ENCODE measurements at regions not wholly inside any gene's neighbourhood (a gene's known extent, or its start where the extent isn't known, plus 50 kb on each side); places are given as distances from the start of the nearest gene placed in this dataset.

DNA sequence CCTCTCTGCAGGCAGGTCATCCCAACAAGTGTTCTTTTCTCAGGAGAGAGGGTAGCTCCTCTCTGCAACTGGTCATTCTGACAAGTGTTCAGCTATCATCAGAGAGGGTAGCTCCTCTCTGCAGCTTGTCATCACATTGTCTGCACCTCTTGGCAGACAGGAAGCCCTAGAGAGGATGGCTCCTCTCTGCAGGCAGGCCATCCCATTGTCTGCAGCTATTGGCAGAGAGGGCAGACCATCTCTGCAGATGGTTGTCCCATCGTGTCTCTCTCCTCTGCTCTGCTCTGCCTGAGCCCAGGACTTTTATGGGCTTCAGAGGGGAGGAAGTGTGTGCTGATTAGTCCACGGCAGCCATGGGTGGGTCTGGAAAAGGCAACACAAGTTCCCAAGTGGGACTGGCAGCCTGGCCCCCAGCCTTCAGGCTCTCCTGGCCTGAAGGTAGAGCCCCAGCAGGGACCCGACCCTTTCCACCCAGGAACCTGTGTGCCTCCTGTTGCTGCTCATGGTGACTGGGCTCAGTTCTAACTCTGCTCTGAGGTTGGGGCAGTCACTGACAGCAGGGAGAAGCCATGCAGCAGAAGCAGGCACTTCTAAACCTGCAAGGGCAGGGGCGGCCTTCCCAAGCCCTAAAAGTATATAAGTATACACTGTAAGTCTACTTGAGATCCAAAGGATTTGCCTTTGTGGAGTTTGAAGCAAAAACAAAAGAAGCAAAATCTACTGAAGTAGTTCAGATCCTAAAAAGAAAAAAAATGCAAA, 637.9 kb downstream of the PLOD2 start:
- no peak overlapping the region for H3K4me3 ChIP-seq (ENCODE audit: control insufficient read depth in 2 of 3, extremely low read depth in 1 of 3, insufficient read depth in 2 of 3, low read depth in 1 of 3, low read length in 3 of 3)
- DNase-seq (ENCODE audit: low read depth, low spot score) (no peak), FAIRE-seq (no peak)
- no peaks in the 10 kb centered on the region for H3K79me2 ChIP-seq (ENCODE audit: control insufficient read depth, insufficient read depth, low read length)
- no peak overlapping the region for H3K9ac ChIP-seq (ENCODE audit: control insufficient read depth, extremely low read depth, insufficient read depth, low read length)
- TF ChIP-seq EZH2 (IDR thresholded peaks at IDR 0.05; ENCODE audit: low read length) = no peak
- TF ChIP-seq, protein P1, sequence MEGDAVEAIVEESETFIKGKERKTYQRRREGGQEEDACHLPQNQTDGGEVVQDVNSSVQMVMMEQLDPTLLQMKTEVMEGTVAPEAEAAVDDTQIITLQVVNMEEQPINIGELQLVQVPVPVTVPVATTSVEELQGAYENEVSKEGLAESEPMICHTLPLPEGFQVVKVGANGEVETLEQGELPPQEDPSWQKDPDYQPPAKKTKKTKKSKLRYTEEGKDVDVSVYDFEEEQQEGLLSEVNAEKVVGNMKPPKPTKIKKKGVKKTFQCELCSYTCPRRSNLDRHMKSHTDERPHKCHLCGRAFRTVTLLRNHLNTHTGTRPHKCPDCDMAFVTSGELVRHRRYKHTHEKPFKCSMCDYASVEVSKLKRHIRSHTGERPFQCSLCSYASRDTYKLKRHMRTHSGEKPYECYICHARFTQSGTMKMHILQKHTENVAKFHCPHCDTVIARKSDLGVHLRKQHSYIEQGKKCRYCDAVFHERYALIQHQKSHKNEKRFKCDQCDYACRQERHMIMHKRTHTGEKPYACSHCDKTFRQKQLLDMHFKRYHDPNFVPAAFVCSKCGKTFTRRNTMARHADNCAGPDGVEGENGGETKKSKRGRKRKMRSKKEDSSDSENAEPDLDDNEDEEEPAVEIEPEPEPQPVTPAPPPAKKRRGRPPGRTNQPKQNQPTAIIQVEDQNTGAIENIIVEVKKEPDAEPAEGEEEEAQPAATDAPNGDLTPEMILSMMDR (optimal IDR thresholded peaks at IDR 0.05 in 1 of 3, IDR thresholded peaks at IDR 0.05 in 1 of 3, conservative IDR thresholded peaks at IDR 0.05 in 1 of 3; ENCODE audit: extremely low read depth in 1 of 3, insufficient read depth in 2 of 3, low read length in 3 of 3) = no peak
- no peaks in the 10 kb centered on the region for H3K9me1 ChIP-seq (ENCODE audit: control insufficient read depth, extremely low read depth, insufficient read depth, low read length)
- H3K4me2 ChIP-seq (ENCODE audit: control insufficient read depth, extremely low read depth, insufficient read depth, low read depth, low read length) = no peak overlapping the region
- no peaks in the 10 kb centered on the region for H3K27me3 ChIP-seq (ENCODE audit: control insufficient read depth, extremely low read depth, insufficient read depth, low read length)
- H2AFZ ChIP-seq (ENCODE audit: control insufficient read depth, low read length) = no peak overlapping the region
- no peaks in the 10 kb centered on the region for H3K9me3 ChIP-seq (ENCODE audit: control insufficient read depth, low read depth, low read length)
- H3K36me3 ChIP-seq (ENCODE audit: control insufficient read depth in 2 of 2, extremely low read depth in 1 of 2, insufficient read depth in 2 of 2, low read length in 2 of 2) = no peaks in the 10 kb centered on the region
- dilution Hi-C loops (cut with MboI; ENCODE audit: extremely low pct_ligation_motif_present, low sequenced_read_pairs) = no loop called here
- no peaks in the 10 kb centered on the region for H4K20me1 ChIP-seq (ENCODE audit: control insufficient read depth, extremely low read depth, insufficient read depth, low read length)
- no peak overlapping the region for H3K27ac ChIP-seq (ENCODE audit: control insufficient read depth, insufficient read depth, low read length)
- H3K4me1 ChIP-seq (ENCODE audit: control insufficient read depth, extremely low read depth, insufficient read depth, low read length) = no peaks in the 10 kb centered on the region

DNA sequence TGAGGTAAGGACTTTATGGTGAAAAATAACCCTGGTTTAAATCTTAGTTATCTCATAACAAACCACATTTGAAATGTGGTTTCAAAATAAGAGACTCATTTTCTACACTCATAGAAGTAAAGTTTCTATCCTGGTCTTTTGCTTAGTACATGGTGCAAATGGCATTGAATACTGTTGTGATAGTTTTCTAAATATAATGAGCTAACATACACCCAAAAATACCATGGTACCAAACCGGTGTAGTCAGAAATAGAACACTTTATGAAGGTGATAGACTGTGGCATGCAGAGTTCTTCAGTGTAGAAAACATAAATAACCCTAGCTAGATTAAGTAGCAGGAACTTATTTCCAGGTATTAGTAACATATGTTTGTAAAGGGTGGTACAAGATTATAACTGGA, 629.4 kb downstream of the PLOD2 start:
- H3K4me3 ChIP-seq (ENCODE audit: control insufficient read depth in 2 of 3, extremely low read depth in 1 of 3, insufficient read depth in 2 of 3, low read depth in 1 of 3, low read length in 3 of 3) = no peak overlapping the region
- H3K4me1 ChIP-seq (ENCODE audit: control insufficient read depth, extremely low read depth, insufficient read depth, low read length) = no peaks in the 10 kb centered on the region
- H3K27ac ChIP-seq (ENCODE audit: control insufficient read depth, insufficient read depth, low read length) = no peak overlapping the region
- DNase-seq (ENCODE audit: low read depth, low spot score) = no peak
- H3K36me3 ChIP-seq (ENCODE audit: control insufficient read depth in 2 of 2, extremely low read depth in 1 of 2, insufficient read depth in 2 of 2, low read length in 2 of 2) = no peaks in the 10 kb centered on the region
- no peaks in the 10 kb centered on the region for H3K9me3 ChIP-seq (ENCODE audit: control insufficient read depth, low read depth, low read length)
- H4K20me1 ChIP-seq (ENCODE audit: control insufficient read depth, extremely low read depth, insufficient read depth, low read length) = no peaks in the 10 kb centered on the region
- no peak overlapping the region for H3K4me2 ChIP-seq (ENCODE audit: control insufficient read depth, extremely low read depth, insufficient read depth, low read depth, low read length)
- H2AFZ ChIP-seq (ENCODE audit: control insufficient read depth, low read length) = no peak overlapping the region
- TF ChIP-seq, protein P1 (optimal IDR thresholded peaks at IDR 0.05 in 1 of 3, IDR thresholded peaks at IDR 0.05 in 1 of 3, conservative IDR thresholded peaks at IDR 0.05 in 1 of 3; ENCODE audit: extremely low read depth in 1 of 3, insufficient read depth in 2 of 3, low read length in 3 of 3) = no peak
- no peak for TF ChIP-seq EZH2 (IDR thresholded peaks at IDR 0.05; ENCODE audit: low read length)
- dilution Hi-C loops (cut with MboI; ENCODE audit: extremely low pct_ligation_motif_present, low sequenced_read_pairs) = no loop called here
- H3K27me3 ChIP-seq (ENCODE audit: control insufficient read depth, extremely low read depth, insufficient read depth, low read length) = no peaks in the 10 kb centered on the region
- no peaks in the 10 kb centered on the region for H3K79me2 ChIP-seq (ENCODE audit: control insufficient read depth, insufficient read depth, low read length)
- FAIRE-seq = no peak
- H3K9me1 ChIP-seq (ENCODE audit: control insufficient read depth, extremely low read depth, insufficient read depth, low read length) = no peaks in the 10 kb centered on the region
- H3K9ac ChIP-seq (ENCODE audit: control insufficient read depth, extremely low read depth, insufficient read depth, low read length) = no peak overlapping the region
